ENCODE measurements at regions not wholly inside any gene's neighbourhood (a gene's known extent, or its start where the extent isn't known, plus 50 kb on each side); places are given as distances from the start of the nearest gene placed in this dataset.
A peak's percentile ranks its signal among the peaks of the same experiment; 100 is the strongest.

DNA sequence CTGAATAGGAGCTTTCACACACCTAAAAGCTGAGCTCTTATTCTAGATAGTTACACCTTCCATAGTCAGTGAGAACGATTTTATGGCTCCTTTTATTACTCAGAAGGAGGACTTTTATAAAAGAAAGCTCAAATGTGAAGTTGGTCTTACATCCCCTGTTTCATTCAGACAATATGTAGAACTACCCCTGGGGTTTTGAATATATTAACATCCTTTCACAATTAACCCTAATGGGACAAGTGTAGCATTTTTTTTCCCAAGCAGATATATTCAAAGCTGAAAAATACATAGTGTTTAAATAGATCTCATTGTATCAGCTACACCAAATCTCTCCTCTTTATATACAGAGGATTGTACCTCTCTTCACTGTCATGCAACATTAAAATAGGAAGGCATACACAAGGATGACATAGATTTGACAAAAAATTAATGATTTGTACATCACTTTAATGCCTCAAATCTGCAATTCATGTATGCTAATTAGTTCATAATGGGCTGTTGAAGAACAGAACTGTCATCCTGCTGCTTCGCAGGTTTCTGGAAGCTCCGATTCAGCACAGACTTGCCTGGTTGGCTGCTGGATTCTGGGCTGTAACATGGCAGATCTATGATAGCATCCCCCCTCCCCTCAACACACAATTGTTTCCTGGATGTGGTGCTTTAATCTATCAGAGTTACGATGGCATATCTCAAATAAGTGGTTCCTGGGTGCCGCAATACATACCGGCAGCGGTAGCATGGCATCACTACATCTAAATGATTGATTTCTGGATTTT, 129.7 kb upstream of the PARD3B start:
- no peak for DNase-seq (ENCODE audit: low read depth, low spot score)

DNA sequence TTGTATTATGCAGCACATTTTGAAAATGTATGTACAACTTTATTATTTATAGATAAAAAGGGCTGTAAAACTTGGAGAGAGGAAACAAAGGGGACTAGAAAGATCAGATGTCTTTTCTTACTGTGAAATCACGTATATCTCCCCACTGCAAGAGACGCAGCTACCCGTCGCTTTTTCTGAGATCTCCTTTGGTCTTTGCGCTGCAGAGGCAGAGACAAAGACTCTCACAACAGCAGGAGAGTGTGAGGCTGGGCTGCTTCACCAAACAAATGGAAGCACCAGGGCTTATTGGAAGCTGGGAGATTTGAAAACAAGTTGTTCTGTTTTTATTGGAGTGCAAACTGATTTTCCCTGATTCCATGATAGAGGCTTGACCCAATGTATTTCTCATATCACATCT, 129.0 kb upstream of the PARD3B start:
- DNase-seq (ENCODE audit: low read depth, low spot score), result no peak

DNA sequence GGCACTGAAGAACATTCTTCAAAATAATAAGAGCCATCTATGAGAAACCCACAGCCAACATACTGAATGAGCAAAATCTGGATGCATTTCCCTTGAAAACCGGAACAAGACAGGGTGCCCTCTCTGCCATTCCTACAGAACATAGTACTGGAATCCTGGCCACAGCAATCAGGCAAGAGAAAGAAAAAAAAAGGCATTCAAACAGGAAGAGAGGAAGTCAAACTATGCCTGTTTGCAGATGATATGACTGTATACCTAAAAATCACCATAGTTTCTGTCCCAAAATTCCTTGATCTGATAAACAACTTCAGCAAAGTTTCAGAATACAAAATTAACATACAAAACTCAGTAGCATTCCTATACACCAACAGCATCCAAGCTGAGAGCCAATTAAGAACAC, 119.5 kb upstream of the PARD3B start:
- no peak for DNase-seq (ENCODE audit: low read depth, low spot score)

DNA sequence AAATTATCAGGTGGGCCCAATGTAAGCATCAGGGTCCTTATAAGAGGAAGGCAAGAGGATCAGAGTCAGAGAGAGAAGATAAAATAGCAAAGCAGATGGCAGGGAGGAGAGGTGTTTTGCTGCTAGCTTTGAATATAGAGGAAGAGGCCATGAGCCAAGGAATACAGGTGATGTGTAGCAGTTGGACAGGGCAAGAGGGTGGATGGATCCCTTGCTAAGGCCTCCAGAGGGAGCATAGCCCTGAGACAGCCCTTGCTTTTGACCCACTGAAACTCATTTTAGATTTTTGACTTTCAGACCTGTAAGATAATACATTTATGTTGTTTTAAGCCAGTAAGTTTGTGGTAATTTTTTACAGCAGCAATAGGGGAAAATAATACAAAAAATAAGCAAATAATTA, 116.6 kb upstream of the PARD3B start:
- DNase-seq (ENCODE audit: low read depth, low spot score), result no peak

DNA sequence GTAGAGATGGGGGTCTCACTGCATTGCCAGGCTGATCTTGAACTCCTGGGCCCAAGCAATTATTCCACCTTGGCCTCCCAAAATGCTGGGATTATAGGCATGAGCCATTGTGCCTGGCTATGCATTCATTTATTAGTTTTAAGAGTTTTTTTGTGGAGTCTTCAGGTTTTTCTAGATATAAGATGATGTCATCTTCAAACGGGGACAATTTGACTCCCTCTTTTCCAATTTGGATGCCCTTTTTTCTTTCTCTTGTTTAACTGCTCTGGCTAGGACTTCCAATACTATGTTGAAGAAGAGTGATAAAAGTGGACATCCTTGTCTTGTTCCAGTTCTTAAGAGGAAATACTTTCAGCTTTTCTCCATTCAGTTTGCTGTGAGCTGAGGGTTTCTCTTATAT, 113.7 kb upstream of the PARD3B start:
- no peak for DNase-seq (ENCODE audit: low read depth, low spot score)

DNA sequence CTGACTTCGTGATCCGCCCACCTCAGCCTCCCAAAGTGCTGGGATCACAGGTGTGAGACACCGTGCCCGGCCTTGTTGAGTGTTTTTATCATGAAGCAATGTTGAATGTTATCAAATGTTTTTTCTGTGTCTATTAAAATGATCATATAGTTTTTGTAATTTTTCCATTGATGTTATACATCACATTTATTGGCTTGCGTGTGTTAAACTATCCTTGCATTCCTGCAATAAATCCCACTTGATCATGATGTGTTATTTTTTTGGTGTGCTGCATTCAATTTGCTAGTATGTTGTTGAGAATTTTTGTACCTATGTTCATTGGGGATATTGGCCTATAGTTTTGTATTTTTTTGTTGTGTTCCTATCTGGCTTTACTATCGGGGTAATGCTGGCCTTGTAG, 113.1 kb upstream of the PARD3B start:
- DNase-seq (ENCODE audit: low read depth, low spot score), result no peak

DNA sequence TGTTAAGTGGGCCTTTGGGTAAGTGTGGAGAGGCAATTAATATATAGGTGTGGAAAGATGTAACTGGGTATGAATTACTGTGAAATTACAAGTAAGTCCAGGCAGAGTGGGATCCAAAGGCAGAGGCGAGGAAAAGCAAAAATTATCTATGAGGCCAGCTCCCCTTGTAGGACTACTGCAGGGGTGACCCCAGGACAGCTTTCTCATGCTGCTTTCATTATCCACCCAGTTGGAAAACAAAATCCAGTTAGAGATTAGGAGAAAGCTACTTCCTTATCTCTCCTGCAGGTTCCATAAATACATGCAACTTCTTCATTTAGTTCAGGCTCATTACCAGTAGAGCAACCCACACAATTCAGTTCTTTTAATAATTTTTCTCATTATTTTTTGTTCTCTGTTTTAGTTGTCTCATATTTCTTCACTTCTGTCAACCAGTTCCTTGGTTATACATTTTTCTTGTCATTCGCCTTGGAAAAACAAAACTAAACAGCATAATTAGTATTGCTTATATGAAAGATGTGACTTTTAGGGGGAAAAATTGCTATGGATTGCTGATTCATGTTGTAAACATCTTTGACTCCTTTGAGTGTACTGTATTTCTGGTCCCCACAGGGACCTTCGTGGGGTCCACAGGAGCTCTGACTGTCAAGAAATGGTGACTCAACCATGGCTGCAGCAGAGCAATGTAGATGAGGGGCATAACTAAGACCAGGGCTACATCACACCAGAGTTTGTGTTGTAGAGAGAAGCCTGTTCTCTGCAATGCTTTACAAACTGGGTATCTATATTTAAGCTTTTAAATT, 110.4 kb upstream of the PARD3B start:
- DNase-seq (ENCODE audit: low read depth, low spot score), result no peak

DNA sequence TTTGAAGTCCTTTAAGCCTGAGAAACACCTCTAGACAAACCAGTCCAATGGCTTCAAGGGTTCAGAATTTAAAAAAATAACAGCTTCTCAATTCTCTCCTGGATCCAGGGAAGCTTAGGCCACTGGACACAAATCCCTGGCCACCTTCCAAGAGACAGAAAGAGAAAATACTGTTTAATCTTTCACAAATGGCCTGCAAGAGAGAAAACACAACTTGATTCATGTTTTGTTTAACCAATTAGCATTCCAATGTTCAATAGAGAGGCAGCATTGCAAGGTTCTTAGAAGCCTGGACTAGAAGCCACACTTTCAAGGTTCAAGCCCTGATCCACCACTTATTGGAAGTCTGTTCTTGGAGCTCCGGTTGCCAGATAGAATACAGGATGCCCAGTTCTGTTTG, 109.0 kb upstream of the PARD3B start:
- no peak for DNase-seq (ENCODE audit: low read depth, low spot score)

DNA sequence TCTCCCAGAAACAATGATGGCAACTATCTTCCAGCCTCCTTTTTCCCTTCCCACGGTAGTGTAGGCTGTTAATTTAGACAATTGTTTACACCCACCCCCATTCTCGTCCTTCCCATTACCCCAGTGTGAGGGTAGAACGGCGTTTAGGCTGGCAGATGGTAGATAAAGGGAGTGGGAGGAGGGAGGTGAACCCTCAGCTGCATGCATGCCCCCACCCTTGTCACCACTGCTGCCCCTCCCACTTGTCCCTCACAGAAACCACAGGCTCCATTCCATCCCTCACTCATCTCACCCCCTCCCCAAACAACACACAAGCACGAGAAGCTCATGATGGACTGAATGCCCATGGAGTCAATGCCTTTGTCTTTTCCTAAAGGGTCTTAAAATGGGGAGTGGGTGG, 107.9 kb upstream of the PARD3B start:
- no peak for DNase-seq (ENCODE audit: low read depth, low spot score)

DNA sequence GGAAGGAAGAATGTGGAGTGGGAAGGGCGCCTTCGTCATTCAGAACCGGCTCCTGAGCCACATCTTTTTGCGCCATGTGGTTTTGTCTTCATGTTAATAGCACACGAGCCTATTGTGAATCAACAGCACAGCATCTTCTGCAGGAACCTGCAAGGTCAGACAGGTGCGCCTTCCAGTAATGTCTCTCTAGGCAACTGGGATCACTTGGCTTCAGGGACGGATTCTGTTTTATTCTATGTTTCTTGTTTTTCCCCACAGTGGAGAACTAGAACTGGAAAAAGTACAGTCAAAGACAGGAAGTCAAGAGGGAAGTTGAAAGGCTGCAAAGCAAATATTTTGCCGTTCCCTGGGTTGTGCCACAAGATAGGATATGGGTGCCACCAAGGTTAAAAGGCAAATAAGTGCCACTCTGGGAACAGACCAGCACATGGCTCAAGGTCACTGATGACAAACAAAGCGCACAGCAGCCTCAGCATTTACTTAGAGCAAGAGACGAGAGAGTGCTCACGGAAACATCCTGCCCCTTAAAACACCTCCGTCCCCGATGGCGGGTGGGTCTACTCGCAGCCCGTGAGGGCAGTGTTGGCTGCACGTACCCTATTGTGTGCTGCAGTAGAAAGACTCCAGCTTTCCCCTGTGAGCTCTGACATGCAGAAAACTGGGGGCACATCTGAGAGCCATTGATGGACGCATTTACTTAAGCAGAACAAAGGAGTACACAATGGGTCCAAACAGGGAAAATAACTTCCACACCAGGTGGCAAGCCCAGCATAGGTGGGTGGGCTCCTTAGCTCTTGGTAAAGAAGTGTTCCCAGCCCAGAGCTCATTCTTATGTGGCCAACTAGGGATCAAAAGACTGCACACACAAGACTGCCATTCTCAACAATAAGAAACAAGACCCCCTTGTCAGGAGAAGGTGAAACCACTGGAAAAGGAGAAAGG, 107.2 kb upstream of the PARD3B start:
- no peak for DNase-seq (ENCODE audit: low read depth, low spot score)

DNA sequence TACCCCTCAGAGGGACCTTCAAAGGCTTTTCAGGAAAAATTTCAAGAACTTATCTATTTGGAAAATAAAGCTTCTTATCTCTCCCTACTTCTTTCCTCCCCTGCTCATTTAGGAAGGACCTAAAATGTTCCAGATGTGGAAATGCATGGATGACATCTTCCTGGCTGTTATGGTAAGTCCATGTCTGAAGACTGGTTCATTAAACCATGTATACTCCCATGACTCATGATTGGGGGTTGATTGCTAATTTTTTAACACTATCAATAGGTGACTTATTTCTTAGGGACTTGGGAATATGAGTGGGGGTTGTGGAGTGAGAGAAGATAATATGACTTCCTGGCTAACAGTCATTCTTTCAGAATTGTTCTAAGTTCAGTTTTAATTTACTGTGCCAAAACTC, 104.0 kb upstream of the PARD3B start:
- no peak for DNase-seq (ENCODE audit: low read depth, low spot score)

DNA sequence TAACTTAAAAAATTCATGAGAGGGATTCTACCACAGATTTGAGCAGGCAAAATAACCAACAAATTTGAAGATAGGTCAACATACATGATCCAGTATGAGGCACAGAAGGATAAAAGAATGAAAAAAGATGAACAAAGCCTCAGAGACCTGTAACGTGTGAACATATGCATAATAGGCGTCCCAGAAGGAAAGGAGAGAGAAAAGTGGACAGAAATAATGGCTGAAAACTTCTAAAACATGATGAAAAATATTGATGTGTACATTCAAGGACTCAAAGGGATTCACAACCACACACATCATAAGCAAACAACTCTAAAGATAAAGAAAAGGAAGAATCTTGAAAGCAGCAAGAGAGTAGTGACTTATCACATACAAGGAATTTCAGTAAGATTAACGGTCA, 100.1 kb upstream of the PARD3B start:
- DNase-seq (ENCODE audit: low read depth, low spot score), result no peak

DNA sequence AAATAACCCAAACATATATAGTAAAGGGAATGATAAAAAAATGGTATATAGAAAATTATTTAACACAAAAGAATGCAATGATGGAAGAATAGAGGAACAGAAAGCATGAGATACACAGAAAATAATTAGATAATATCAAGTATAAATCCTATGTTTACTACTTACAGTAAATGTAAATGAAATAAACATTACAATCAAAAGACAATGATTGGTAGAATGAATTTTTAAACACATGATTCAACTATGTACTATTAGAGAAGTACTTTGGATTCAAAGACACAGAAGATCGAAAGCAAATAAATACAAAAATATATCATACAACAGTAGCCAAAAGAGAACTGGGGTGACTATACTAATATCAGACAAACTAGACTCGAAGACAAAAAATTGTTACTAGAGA, 97.6 kb upstream of the PARD3B start:
- DNase-seq (ENCODE audit: low read depth, low spot score), result no peak

DNA sequence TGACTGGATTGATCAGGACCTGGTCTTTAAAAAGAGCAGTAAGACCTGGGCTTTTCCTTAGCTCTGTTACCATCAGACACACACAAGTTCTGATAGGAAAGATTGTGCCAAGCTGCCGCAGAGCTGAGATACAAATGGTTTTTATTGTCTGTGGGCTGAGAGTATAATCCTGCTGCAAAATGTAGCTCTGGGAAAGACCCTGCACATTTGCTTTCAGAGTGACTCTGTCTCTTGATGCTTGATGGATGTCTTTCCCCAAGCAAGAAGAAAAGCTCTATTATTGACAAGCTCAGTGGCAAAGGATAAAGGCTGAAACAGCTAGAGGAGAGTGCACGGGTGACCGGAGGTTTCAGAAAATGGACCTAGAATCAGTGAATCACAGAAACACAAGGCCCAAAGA, 95.3 kb upstream of the PARD3B start:
- no peak for DNase-seq (ENCODE audit: low read depth, low spot score)

DNA sequence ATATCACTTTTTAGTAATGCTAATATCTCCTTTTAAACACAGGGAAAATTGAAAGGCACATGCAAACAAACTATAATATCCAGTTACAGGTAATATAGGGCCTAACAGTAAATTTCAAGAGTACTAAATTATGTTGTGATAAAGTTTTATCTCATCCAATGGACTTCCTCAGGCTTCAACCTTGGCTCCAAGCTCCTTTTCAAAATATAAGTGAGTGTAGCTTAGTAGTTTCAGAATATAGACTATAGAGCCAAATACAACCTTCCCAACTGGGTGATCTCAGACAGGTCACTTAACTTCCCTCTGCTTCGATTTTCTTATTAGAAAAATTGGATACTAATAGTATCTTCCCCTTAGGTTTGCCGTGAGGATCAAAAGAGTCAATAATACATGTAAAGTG, 93.5 kb upstream of the PARD3B start:
- DNase-seq (ENCODE audit: low read depth, low spot score), result no peak

DNA sequence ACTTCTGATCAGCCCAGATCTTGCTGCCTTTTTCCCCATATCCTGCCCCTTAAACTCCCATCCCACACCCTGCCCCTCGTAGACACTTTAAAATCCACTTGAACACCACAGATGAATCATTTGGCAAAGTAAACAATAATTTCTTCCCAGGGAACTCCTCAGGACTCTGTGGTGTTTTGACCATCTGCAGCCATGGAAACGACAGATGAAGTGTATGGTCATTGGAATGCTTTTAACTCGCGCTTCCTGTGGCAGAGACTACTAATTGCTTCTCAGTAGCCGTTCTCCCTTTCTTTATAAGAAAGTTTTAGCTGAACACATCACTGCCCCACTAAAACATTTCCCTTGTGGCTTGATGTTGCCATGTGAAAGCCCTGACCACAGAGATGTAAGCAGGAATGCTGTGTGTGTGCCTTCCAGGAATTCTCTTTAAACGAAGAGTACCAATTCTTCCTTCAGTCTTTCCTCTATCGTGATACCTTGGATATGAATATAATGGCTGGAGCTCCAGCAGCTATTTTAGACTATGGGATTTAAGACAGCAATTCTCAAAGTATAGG, 92.7 kb upstream of the PARD3B start:
- peak; percentile 83 for DNase-seq (ENCODE audit: low read depth, low spot score)

DNA sequence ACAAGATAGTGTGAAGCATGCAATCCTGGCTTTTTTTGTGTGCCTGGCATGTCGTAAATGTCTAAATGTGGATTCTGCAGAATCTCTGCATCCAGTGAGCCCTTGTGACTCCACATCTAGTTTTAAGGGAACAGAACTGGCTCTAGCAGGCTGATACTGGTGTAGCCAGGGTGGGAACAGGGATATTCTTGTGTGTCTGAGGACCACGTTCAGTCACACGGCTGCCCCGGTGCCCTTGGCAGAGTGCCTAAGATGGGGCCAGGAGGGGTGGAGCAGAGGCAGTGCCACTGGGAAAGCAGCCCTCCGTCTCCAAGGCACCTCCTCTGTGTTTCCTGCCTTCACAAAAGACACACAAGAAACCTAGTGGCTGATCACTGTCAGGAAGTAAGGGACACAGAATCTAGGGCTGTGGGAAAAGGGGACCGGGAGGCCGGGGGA, 91.5 kb upstream of the PARD3B start:
- no peak for DNase-seq (ENCODE audit: low read depth, low spot score)

DNA sequence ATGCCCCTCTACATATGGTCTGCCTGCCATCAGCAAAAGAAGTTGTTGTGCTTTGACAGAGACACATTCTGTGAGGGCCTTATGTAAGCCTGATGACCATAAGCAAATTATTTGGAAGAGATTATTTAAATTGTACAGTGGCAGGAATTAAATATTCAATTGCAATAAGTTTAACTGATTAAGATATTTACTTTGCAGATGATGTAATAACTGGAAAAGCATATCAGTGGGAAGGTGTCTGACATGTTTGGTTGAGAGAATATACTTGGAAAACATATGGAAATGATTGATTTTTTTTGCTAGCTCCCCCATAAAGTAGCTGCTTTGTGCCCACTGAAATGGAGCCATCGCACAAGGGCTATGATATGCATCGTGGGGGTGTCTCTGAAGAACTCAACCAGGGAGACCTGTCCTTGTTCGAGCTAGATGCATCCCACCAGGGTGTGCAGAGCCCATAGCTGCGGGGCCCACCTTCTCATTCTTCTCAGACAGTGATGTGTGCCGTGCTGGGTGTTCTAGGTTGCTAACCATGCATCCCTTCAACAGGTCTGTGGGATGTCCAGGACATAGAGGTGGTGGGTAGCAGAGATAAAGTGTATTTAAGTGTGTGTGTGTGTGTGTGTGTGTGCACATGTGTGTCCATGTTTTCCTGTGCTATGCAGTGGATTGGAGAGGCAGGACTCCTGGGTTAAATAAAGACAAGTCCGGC, 90.4 kb upstream of the PARD3B start:
- DNase-seq (ENCODE audit: low read depth, low spot score), result no peak

DNA sequence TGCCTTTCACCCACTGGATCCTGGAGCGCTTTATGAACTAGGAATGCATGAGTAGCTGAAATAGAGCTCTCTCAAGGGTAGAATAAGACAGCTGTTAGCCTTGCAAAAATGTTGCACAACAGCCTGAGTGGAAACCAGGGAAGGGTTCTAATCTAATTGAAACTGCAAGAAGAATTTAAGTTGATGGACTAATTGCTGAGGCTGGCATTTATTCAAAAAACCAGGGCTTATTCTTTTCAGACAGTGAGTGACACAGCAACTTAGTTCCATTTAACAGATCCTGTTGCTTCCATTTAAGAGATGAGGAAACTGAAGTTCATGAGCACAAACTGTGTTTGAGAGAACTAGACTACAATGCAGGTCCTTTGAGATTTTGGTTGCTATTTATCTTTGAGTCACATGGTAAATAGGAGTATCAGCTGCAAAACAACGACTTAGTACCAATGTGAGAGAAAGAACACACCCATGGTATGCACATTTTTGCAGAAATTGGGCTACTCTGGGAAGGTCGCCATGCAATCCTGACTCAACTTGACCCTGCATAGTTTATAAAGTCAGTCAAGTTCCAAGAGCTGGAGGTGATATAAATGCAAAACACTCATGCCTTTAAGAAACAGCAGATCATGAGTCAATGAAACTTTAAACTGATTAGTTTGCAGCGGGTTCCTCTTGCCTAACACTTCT, 76.4 kb upstream of the PARD3B start:
- no peak for DNase-seq (ENCODE audit: low read depth, low spot score)

DNA sequence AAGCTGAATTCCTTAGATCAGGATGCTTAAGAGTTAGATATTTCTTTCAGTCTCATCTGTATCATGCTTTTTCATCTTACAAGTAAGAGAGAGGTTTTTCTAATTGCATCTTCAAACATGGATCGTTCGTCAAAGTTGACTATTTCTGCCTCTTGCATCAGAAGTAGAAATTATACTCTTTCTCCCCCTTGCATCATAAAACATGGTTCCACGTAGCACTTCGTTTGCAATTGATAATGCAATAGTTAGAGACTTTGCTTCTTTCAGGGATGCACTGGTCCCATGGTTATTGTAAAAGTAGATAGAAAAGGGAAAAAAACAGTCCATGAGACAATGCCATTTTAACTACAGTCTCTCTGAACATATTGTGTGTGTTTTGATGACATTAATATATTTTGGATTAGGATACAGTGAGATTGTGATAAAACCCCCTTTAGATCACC, 75.1 kb upstream of the PARD3B start:
- DNase-seq (ENCODE audit: low read depth, low spot score), result no peak
